ENCODE measurements at regions not wholly inside any gene's neighbourhood (a gene's known extent, or its start where the extent isn't known, plus 50 kb on each side); places are given as distances from the start of the nearest gene placed in this dataset.

GRCh38 chr1:238474263-238474662 lies 583.5 kb upstream of the ZP4 start:
- DNase-seq: no peak
- H3K27ac ChIP-seq: no peak overlapping the region
- intact Hi-C loops (cut with DNase I): no loop called here
- no peak overlapping the region for H3K9ac ChIP-seq (ENCODE audit: low read depth in 2 of 2, low read length in 2 of 2)
- H3K36me3 ChIP-seq: no peaks in the 10 kb centered on the region
- H3K4me1 ChIP-seq: no peaks in the 10 kb centered on the region
- TF ChIP-seq CTCF (IDR thresholded peaks at IDR 0.05): no peak
- no peaks in the 10 kb centered on the region for H3K27me3 ChIP-seq
- H3K4me3 ChIP-seq: no peak overlapping the region
- H3K9me3 ChIP-seq: no peaks in the 10 kb centered on the region

- intact Hi-C loops (cut with DNase I): no loop called here
- Histone ChIP-seq H3K9me3 (no peaks in the 10 kb centered on the region), H3K4me1 (no peaks in the 10 kb centered on the region), H3K9ac (ENCODE audit: low read depth in 2 of 2, low read length in 2 of 2) (no peak overlapping the region), H3K27ac (no peak overlapping the region), H3K4me3 (no peak overlapping the region), H3K36me3 (no peaks in the 10 kb centered on the region), H3K27me3 (no peaks in the 10 kb centered on the region)
- TF ChIP-seq CTCF (IDR thresholded peaks at IDR 0.05): no peak
- DNase-seq: no peak
Measured at GRCh38 chr1:238469146-238469631, 578.5 kb upstream of the ZP4 start.

GRCh38 chr1:238468068-238468467 lies 577.3 kb upstream of the ZP4 start:
- H3K36me3 ChIP-seq: no peaks in the 10 kb centered on the region
- no peaks in the 10 kb centered on the region for H3K4me1 ChIP-seq
- no peak overlapping the region for H3K4me3 ChIP-seq
- intact Hi-C loops (cut with DNase I): no loop called here
- no peaks in the 10 kb centered on the region for H3K9me3 ChIP-seq
- H3K27ac ChIP-seq: no peak overlapping the region
- no peak overlapping the region for H3K9ac ChIP-seq (ENCODE audit: low read depth in 2 of 2, low read length in 2 of 2)
- DNase-seq: no peak
- no peaks in the 10 kb centered on the region for H3K27me3 ChIP-seq
- TF ChIP-seq CTCF (IDR thresholded peaks at IDR 0.05): no peak

- H3K36me3 ChIP-seq: no peaks in the 10 kb centered on the region
- no peaks in the 10 kb centered on the region for H3K9me3 ChIP-seq
- no peak for TF ChIP-seq CTCF (IDR thresholded peaks at IDR 0.05)
- intact Hi-C loops (cut with DNase I): no loop called here
- no peaks in the 10 kb centered on the region for H3K27me3 ChIP-seq
- H3K9ac ChIP-seq (ENCODE audit: low read depth in 2 of 2, low read length in 2 of 2): no peak overlapping the region
- H3K4me3 ChIP-seq: no peak overlapping the region
- DNase-seq: no peak
- no peaks in the 10 kb centered on the region for H3K4me1 ChIP-seq
- H3K27ac ChIP-seq: no peak overlapping the region
Measured at GRCh38 chr1:238466459-238466858, 575.7 kb upstream of the ZP4 start.

GRCh38 chr1:238465449-238465848 lies 574.7 kb upstream of the ZP4 start:
- no peak overlapping the region for H3K4me3 ChIP-seq
- H3K36me3 ChIP-seq: no peaks in the 10 kb centered on the region
- H3K27me3 ChIP-seq: no peaks in the 10 kb centered on the region
- no peaks in the 10 kb centered on the region for H3K9me3 ChIP-seq
- DNase-seq: no peak
- H3K27ac ChIP-seq: no peak overlapping the region
- TF ChIP-seq CTCF (IDR thresholded peaks at IDR 0.05): no peak
- no peak overlapping the region for H3K9ac ChIP-seq (ENCODE audit: low read depth in 2 of 2, low read length in 2 of 2)
- intact Hi-C loops (cut with DNase I): no loop called here
- no peaks in the 10 kb centered on the region for H3K4me1 ChIP-seq

GRCh38 chr1:238458899-238459298 lies 568.2 kb upstream of the ZP4 start:
- intact Hi-C loops (cut with DNase I): no loop called here
- no peak for TF ChIP-seq CTCF (IDR thresholded peaks at IDR 0.05)
- Histone ChIP-seq H3K4me3 (no peak overlapping the region), H3K4me1 (no peaks in the 10 kb centered on the region), H3K9ac (ENCODE audit: low read depth in 2 of 2, low read length in 2 of 2) (no peak overlapping the region), H3K36me3 (no peaks in the 10 kb centered on the region), H3K27me3 (no peaks in the 10 kb centered on the region), H3K27ac (no peak overlapping the region), H3K9me3 (no peaks in the 10 kb centered on the region)
- DNase-seq: no peak

Data from colonic mucosa (tissue), 4 donors.